HepG2 (cell line): ENCODE measurements at regions not wholly inside any gene's neighbourhood (a gene's known extent, or its start where the extent isn't known, plus 50 kb on each side); places are given as distances from the start of the nearest gene placed in this dataset.

Experiments used
- ATAC-seq: fragments of 200-7000 bp; cut with Tn5 transposase; 3 replicates; pipeline ENCODE4 v1.9.1; 2020; ENCODE audit warnings: mild to moderate bottlenecking, moderate library complexity
- BruUV-seq: library from RNA; stranded (reverse); fragments of 400-500 nt; replicated peaks from 2 replicates; lab custom pipeline; 2021; lab: Mats Ljungman, UMichigan
- CTCF ChIA-PET: fragments of 300-600 bp; formaldehyde crosslinking; extraction: SDS; loops from one replicate; lab custom pipeline; 2021; ENCODE audit warnings: low total read pairs, inconsistent platforms, low intra/inter-chr PET ratio; lab: Yijun Ruan, JAX
- POLR2A ChIA-PET: fragments of 350-600 bp; sonication (Branson Sonifier 250); formaldehyde crosslinking; loops from one replicate; lab custom pipeline; 2020; ENCODE audit warnings: antibody characterized with exemption, inconsistent platforms; lab: Yijun Ruan, JAX
- DNase-seq: peaks from one replicate; pipeline ENCODE4 v3.0.0-alpha.2; 2015; ENCODE audit warnings: low spot score
- FAIRE-seq: peaks from 3 replicates; lab custom pipeline; 2011; peaks lifted over from hg19 to GRCh38; lab: Jason Lieb, UNC
- H2AFZ ChIP-seq: one replicate; pipeline ENCODE4 v1.6.1; 2011; ENCODE audit warnings: low read length, inconsistent platforms
- H3K27ac ChIP-seq: fragments of 300-600 bp; 3 replicates; pipeline ENCODE4 v1.8.0; 2011; ENCODE audit warnings: mixed run types, mild to moderate bottlenecking, mixed read lengths, low read length, inconsistent platforms; ENCODE audit not compliant: insufficient read depth; ENCODE audit errors: extremely low read length
- H3K27me3 ChIP-seq, 2 experiments: fragments of 200-600 bp in 1 of 2; 2 replicates in 1 of 2; 3 replicates in 1 of 2; pipeline versions ENCODE4 v1.6.0 to v1.8.0; 2011; ENCODE audit warnings: low read length in 2 of 2, mild to moderate bottlenecking in 2 of 2, moderate library complexity in 2 of 2, inconsistent platforms in 1 of 2; ENCODE audit not compliant: insufficient read depth in 2 of 2, control insufficient read depth in 1 of 2
- H3K36me3 ChIP-seq, 2 experiments: fragments of 200-600 bp in 1 of 2; replicated peaks in 1 of 2; 2 replicates in 1 of 2; 3 replicates in 1 of 2; pipeline versions ENCODE4 v1.5.1 to v1.8.0; 2011; ENCODE audit warnings: low read length in 2 of 2, inconsistent platforms in 1 of 2; ENCODE audit not compliant: insufficient read depth in 2 of 2, control insufficient read depth in 1 of 2
- H3K4me1 ChIP-seq: 2 replicates; pipeline ENCODE4 v1.5.1; 2012; ENCODE audit warnings: low read length, inconsistent platforms; ENCODE audit not compliant: insufficient read depth
- H3K4me2 ChIP-seq: 2 replicates; pipeline ENCODE4 v1.6.0; 2011; ENCODE audit warnings: low read depth, low read length, inconsistent platforms
- H3K4me3 ChIP-seq, 3 experiments: fragments of 200-600 bp in 1 of 3; sonication (generic), shearing (Covaris generic) in 1 of 3; replicated peaks in 1 of 3; 2 replicates each; pipeline ENCODE4 v1.5.1; 2011 to 2016; ENCODE audit warnings: low read length in 3 of 3, inconsistent platforms in 2 of 3, low read depth in 2 of 3, mild to moderate bottlenecking in 2 of 3, control low read depth in 1 of 3, mixed read lengths in 1 of 3; ENCODE audit not compliant: insufficient read depth in 1 of 3
- H3K79me2 ChIP-seq: one replicate; pipeline ENCODE4 v1.6.1; 2011; ENCODE audit warnings: low read length, inconsistent platforms; ENCODE audit not compliant: insufficient read depth
- H3K9ac ChIP-seq: 2 replicates; pipeline ENCODE4 v1.6.0; 2011; ENCODE audit warnings: mild to moderate bottlenecking, low read depth, low read length, inconsistent platforms; ENCODE audit not compliant: insufficient read depth
- H3K9me3 ChIP-seq: 2 replicates; pipeline ENCODE4 v1.5.1; 2012; ENCODE audit warnings: mild to moderate bottlenecking, low read length
- H4K20me1 ChIP-seq: 2 replicates; pipeline ENCODE4 v1.6.0; 2011; ENCODE audit warnings: inconsistent platforms, mild to moderate bottlenecking, low read length, moderate library complexity; ENCODE audit not compliant: insufficient read depth
- CBX5 ChIP-seq: sonication (generic); formaldehyde crosslinking; IDR thresholded peaks from 2 replicates; pipeline ENCODE4 v1.4.0; 2020; ENCODE audit warnings: missing genetic modification reagents, borderline replicate concordance
- CCAR2 ChIP-seq: fragments of 200-400 bp; formaldehyde crosslinking; optimal IDR thresholded peaks from 2 replicates; pipeline ENCODE3; 2018; ENCODE audit warnings: low read depth, mild to moderate bottlenecking, low read length, moderate library complexity
- ETV5 ChIP-seq: IDR thresholded peaks from 2 replicates; pipeline ENCODE4 v1.6.1; 2018; ENCODE audit warnings: missing biosample characterization, missing genetic modification reagents, inconsistent platforms, borderline replicate concordance
- FOXJ3 ChIP-seq: sonication (generic); formaldehyde crosslinking; IDR thresholded peaks from 2 replicates; pipeline ENCODE4 v1.4.0; 2020; ENCODE audit warnings: missing genetic modification reagents, mild to moderate bottlenecking, borderline replicate concordance
- GABPB1 ChIP-seq: IDR thresholded peaks from 2 replicates; pipeline ENCODE4 v1.6.1; 2016; ENCODE audit warnings: mild to moderate bottlenecking, missing genetic modification reagents, moderate library complexity, missing compliant biosample characterization
- KDM5A ChIP-seq: fragments of 200-600 bp; sonication (generic); IDR thresholded peaks from 2 replicates; pipeline ENCODE4 v1.7.0; 2018; ENCODE audit warnings: antibody characterized with exemption, mild to moderate bottlenecking, low read length, borderline replicate concordance
- MTF1 ChIP-seq: sonication (generic); formaldehyde crosslinking; IDR thresholded peaks from 2 replicates; pipeline ENCODE4 v1.5.0; 2020; ENCODE audit warnings: missing genetic modification reagents
- MXI1 ChIP-seq: IDR thresholded peaks from 3 replicates; pipeline ENCODE4 v1.6.1; 2012; ENCODE audit warnings: low read depth, low read length, inconsistent platforms, borderline replicate concordance
- RFX1 ChIP-seq: fragments of 450-650 bp; IDR thresholded peaks from 2 replicates; pipeline ENCODE4 v1.6.1; 2017
- SNAPC5 ChIP-seq: sonication (generic); formaldehyde crosslinking; IDR thresholded peaks from 2 replicates; pipeline ENCODE4 v1.8.1; 2023; ENCODE audit warnings: mild to moderate bottlenecking, missing genetic modification reagents, borderline replicate concordance
- ZNF441 ChIP-seq: sonication (generic); formaldehyde crosslinking; IDR thresholded peaks from 2 replicates; pipeline ENCODE4 v1.7.0; 2021; ENCODE audit warnings: missing genetic modification reagents, borderline replicate concordance
- ZNF597 ChIP-seq: sonication (generic); formaldehyde crosslinking; IDR thresholded peaks from 2 replicates; pipeline ENCODE4 v1.5.0; 2020; ENCODE audit warnings: missing genetic modification reagents
- WGBS: methylation state at CpG from one replicate; pipeline ENCODE4 v1.1.6; 2017; ENCODE audit warnings: low lambda C conversion rate; 5-methylcytosine and 5-hydroxymethylcytosine counted together
- in situ Hi-C: cut with HindIII; loops from 2 replicates; pipeline ENCODE4 v1.10.0; 2017; ENCODE audit warnings: low pct_unique_long_range_greater_than_20kb; ENCODE audit not compliant: extremely low pct_ligation_motif_present
- intact Hi-C: fragments of 100-400 bp; cut with micrococcal nuclease; formaldehyde crosslinking; loops from one replicate; pipeline ENCODE4 v1.10.0; 2022; ENCODE audit not compliant: unreplicated experiment
- TF ChIP-seq, protein P1 (sequence below): sonication (generic); formaldehyde crosslinking; IDR thresholded peaks from 2 replicates; pipeline ENCODE4 v1.4.0; 2020; ENCODE audit warnings: missing genetic modification reagents, mild to moderate bottlenecking, borderline replicate concordance
- TF ChIP-seq, protein P2 (sequence below): sonication (generic); formaldehyde crosslinking; IDR thresholded peaks from 2 replicates; pipeline ENCODE4 v1.8.0; 2022; ENCODE audit warnings: missing genetic modification reagents, low read depth, mild to moderate bottlenecking, borderline replicate concordance

DNA sequence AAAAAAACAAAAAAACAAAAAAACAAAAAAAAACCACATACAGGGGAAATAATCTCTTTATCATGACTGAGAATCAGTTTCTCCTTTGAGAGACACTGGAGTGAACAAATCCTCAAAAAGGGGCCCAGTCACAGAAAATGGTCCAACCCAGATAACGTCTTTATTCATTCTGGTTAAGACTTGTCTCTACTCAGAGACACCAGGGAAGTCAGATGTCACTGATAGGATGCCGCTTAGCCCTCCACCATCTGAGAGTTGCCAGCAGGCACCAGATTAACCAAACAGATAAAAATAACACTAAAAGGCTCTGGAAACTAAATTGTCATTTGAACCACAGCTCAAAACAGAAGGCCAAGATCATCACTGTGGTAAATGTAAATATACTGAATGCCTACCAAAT is 1163.4 kb upstream of the ATXN8OS start:
- no peak overlapping the region for H3K9ac ChIP-seq
- no peaks in the 10 kb centered on the region for H3K9me3 ChIP-seq
- ATAC-seq = no peak
- no peak overlapping the region for H3K4me2 ChIP-seq
- no peak overlapping the region for H3K27ac ChIP-seq
- intact Hi-C loops (no loop called here), in situ Hi-C loops (no loop called here)
- no peak for FAIRE-seq
- WGBS = 0% methylated on average over 2 of the region's 2 CpGs
- POLR2A ChIA-PET = no interaction called here
- H3K79me2 ChIP-seq = no peaks in the 10 kb centered on the region
- TF ChIP-seq ZNF597 (CRISPR knock-in tag) = no peak
- TF ChIP-seq GABPB1 (CRISPR knock-in tag) = no peak
- TF ChIP-seq SNAPC5 (CRISPR knock-in tag) = no peak
- TF ChIP-seq, protein P1, sequence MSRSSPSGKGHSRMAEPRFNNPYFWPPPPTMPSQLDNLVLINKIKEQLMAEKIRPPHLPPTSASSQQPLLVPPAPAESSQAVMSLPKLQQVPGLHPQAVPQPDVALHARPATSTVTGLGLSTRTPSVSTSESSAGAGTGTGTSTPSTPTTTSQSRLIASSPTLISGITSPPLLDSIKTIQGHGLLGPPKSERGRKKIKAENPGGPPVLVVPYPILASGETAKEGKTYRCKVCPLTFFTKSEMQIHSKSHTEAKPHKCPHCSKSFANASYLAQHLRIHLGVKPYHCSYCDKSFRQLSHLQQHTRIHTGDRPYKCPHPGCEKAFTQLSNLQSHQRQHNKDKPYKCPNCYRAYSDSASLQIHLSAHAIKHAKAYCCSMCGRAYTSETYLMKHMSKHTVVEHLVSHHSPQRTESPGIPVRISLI (CRISPR knock-in tag) = no peak
- TF ChIP-seq MTF1 (CRISPR knock-in tag) = no peak
- no peak for TF ChIP-seq ZNF441
- TF ChIP-seq RFX1 = no peak
- no peak for TF ChIP-seq ETV5 (CRISPR knock-in tag)
- no peak for TF ChIP-seq KDM5A
- TF ChIP-seq, protein P2, sequence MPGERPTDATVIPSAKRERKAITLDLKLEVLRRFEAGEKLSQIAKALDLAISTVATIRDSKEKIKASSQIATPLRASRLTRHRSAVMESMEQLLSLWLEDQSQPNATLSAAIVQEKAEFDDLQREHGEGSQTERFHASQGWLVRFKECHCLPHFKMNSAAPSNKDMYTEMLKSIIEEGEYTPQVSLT (CRISPR knock-in tag) = no peak
- no peak for TF ChIP-seq CCAR2
- TF ChIP-seq CBX5 = no peak
- no peak for TF ChIP-seq FOXJ3 (CRISPR knock-in tag)
- TF ChIP-seq MXI1 = no peak
- H4K20me1 ChIP-seq = no peaks in the 10 kb centered on the region
- no peaks in the 10 kb centered on the region for H3K4me1 ChIP-seq
- BruUV-seq = no TSS peak
- CTCF ChIA-PET = no interaction called here
- no peak overlapping the region for H3K4me3 ChIP-seq
- DNase-seq = no peak
- no peaks in the 10 kb centered on the region for H3K27me3 ChIP-seq
- no peaks in the 10 kb centered on the region for H3K36me3 ChIP-seq
- H2AFZ ChIP-seq = no peak overlapping the region
